ENCODE measurements at regions not wholly inside any gene's neighbourhood (a gene's known extent, or its start where the extent isn't known, plus 50 kb on each side); places are given as distances from the start of the nearest gene placed in this dataset.
A peak's percentile ranks its signal among the peaks of the same experiment; 100 is the strongest.

DNA sequence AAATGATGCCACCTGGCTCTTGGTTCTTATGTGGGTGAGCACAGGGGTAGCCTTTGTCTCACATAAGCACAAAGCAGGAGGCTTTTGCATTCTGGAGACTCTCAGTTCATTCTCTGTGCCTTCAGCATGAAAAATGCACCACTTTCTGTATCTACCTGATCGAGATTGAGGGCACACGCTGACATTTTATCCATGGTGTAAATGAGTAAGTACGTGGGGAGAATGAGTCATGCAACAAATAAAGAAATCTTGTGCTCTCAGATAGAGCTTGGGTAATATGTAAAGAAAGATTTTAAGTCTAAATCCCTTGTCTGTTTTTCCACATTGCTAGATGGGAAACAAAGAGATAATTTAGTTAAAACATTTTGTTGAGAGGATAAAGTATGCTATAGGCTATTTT lies 607.2 kb upstream of the WWC1 start:
- no peak overlapping the region for H3K4me3 ChIP-seq (ENCODE audit: low read depth, low read length)
- no peaks in the 10 kb centered on the region for H3K36me3 ChIP-seq (ENCODE audit: control insufficient read depth, insufficient read depth, low read length)
- TF ChIP-seq, protein P1, sequence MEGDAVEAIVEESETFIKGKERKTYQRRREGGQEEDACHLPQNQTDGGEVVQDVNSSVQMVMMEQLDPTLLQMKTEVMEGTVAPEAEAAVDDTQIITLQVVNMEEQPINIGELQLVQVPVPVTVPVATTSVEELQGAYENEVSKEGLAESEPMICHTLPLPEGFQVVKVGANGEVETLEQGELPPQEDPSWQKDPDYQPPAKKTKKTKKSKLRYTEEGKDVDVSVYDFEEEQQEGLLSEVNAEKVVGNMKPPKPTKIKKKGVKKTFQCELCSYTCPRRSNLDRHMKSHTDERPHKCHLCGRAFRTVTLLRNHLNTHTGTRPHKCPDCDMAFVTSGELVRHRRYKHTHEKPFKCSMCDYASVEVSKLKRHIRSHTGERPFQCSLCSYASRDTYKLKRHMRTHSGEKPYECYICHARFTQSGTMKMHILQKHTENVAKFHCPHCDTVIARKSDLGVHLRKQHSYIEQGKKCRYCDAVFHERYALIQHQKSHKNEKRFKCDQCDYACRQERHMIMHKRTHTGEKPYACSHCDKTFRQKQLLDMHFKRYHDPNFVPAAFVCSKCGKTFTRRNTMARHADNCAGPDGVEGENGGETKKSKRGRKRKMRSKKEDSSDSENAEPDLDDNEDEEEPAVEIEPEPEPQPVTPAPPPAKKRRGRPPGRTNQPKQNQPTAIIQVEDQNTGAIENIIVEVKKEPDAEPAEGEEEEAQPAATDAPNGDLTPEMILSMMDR (IDR thresholded peaks at IDR 0.05; ENCODE audit: insufficient read depth, low read length, severe bottlenecking), result no peak
- DNase-seq (ENCODE audit: low read depth) (peak; percentile 80), FAIRE-seq (no peak)
- no peaks in the 10 kb centered on the region for H3K27me3 ChIP-seq (ENCODE audit: control insufficient read depth, insufficient read depth, low read length)

DNA sequence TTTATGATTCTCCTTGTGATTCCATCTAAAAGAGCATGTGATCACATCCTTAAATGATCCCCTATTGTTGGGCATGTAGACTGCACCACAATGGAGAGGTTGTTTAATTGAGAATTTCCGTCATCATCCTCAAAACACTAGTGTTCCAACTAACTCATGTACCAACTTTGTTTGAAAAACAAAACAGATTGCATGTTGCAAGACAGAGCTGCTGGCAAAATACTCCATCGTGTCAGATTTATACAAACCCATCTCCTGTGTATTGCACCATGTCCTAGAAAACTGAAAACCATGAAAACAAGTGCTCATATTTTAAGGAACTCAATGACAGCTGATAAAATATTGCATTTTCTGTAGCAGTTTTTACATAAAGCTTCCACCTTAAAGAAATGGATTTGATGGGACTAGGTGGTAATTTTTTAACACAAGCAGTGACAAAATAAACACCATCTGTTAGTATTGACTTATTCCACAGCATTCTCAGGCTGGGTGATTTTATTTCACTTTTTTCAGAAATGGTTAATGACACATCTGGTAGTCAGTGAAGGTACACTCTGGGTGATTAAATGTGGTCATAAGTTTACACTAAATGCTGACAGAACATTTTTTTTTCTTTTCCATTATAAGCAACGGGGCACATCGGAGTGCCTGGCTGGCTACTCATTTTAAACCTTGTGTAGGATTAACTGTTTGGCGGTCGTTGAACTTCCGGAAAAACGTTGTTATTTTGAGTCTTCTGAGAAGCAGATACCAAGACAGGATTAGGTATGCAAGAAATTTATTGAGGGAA lies 602.9 kb upstream of the WWC1 start:
- TF ChIP-seq, protein P1 (IDR thresholded peaks at IDR 0.05; ENCODE audit: insufficient read depth, low read length, severe bottlenecking), result no peak
- H3K4me3 ChIP-seq (ENCODE audit: low read depth, low read length), result no peak overlapping the region
- no peaks in the 10 kb centered on the region for H3K27me3 ChIP-seq (ENCODE audit: control insufficient read depth, insufficient read depth, low read length)
- DNase-seq (ENCODE audit: low read depth) (peak; percentile 80), FAIRE-seq (no peak)
- H3K36me3 ChIP-seq (ENCODE audit: control insufficient read depth, insufficient read depth, low read length), result no peaks in the 10 kb centered on the region

DNA sequence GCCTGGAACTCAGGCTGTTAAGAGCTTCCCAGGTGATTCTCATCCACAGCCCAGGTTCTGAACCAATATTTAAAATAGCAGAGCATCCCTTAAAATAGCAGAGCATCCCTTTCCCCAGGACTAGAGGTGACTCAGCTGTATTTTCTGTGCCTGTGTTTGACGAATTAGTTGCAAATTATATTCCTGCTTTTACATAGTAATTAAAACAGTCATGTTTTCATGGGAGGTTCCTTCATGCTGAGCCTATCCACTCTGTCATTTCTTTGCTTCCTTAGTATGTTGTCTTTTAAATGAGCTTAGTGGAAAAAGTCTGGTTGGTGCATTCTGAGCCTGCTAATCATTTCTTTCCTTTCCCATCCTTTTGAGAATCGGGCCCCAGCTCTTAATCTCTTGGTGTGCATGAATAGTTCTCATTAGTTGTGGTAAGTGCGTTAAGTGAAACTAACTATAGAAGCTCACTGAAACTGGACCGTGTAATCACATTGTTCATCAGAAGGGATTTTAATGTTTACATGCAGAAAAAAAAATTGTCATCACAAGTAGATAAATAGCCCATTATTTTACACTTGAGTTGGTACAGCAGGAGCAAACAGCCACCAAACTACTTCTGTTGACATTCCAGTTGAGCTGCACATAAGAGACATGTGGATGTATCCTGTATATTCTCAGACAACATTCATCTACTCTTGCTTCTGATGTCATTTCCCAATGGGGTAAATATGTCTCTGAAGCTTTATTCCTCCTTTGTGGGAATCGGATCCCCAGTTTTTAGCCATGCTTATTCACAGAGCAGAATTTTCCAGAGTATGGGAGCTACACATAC lies 596.9 kb upstream of the WWC1 start:
- no peaks in the 10 kb centered on the region for H3K36me3 ChIP-seq (ENCODE audit: control insufficient read depth, insufficient read depth, low read length)
- no peak for DNase-seq (ENCODE audit: low read depth)
- H3K27me3 ChIP-seq (ENCODE audit: control insufficient read depth, insufficient read depth, low read length), result no peaks in the 10 kb centered on the region
- no peak for FAIRE-seq
- TF ChIP-seq, protein P1 (IDR thresholded peaks at IDR 0.05; ENCODE audit: insufficient read depth, low read length, severe bottlenecking), result no peak
- H3K4me3 ChIP-seq (ENCODE audit: low read depth, low read length), result no peak overlapping the region

DNA sequence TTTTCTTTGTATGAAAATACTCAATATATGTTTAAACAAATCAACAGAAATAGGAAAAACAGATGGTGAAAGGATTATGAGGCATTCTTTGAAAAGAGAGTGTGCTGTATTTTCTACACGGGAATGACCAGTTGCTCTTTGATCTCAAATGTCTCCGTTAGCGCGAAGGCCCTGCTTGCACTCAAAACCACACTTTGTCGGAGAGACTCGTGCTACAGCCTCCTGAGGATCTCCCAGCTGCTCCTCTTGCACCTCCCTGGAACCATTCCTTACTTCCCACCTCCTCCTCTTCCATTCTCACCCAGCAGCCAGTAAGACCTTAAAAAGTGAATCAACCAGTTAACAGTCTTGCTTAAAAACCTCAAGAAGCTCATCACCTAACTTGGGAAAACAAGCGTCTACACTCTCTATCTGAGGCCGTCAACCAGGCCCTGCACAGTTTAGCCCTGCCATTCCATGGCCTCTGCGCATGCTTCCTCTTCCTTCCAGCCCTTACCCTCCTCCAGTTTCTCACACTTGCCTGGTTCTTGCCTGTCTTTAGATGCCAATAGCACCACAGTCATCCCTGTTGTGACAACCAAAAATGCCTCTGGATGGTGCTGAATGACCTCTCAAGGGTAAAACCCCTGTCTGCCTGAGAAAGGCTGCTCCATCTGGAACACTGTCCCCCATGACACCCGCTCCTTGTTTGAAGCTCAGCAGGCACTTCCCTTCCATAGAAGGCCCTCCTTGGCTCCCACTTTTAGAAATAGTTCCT lies 594.7 kb upstream of the WWC1 start:
- FAIRE-seq, result no peak
- no peak for DNase-seq (ENCODE audit: low read depth)

DNA sequence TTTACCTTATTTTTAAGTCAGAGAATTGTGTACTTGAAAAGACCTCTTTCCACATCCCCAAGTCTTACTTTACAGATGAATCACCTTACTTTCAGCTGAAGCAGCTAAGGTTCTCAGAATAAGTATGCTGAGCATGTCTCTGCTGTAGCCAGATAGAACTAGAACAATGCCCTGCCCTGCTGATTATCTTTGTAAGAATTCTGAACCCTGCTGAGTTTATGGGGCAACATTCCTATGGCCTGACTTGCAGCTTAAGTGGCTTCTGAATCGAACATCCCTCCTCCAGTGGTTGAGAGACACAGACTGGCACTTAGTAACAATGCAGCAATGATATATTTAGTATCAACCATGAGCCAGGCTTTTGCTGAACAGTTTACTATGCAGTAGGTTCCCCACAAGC lies 592.0 kb upstream of the WWC1 start:
- Histone ChIP-seq H3K36me3 (ENCODE audit: control insufficient read depth, insufficient read depth, low read length) (no peaks in the 10 kb centered on the region), H3K27me3 (ENCODE audit: control insufficient read depth, insufficient read depth, low read length) (no peaks in the 10 kb centered on the region), H3K4me3 (ENCODE audit: low read depth, low read length) (no peak overlapping the region)
- DNase-seq (ENCODE audit: low read depth) (peak; percentile 100), FAIRE-seq (peak; percentile 92)
- TF ChIP-seq, protein P1 (IDR thresholded peaks at IDR 0.05; ENCODE audit: insufficient read depth, low read length, severe bottlenecking), result no peak

More for the DNA sequence above, 594.7 kb upstream of the WWC1 start:
- H3K36me3 ChIP-seq (ENCODE audit: control insufficient read depth, insufficient read depth, low read length), result no peaks in the 10 kb centered on the region
- TF ChIP-seq, protein P1 (IDR thresholded peaks at IDR 0.05; ENCODE audit: insufficient read depth, low read length, severe bottlenecking), result no peak
- H3K27me3 ChIP-seq (ENCODE audit: control insufficient read depth, insufficient read depth, low read length), result no peaks in the 10 kb centered on the region
- H3K4me3 ChIP-seq (ENCODE audit: low read depth, low read length), result no peak overlapping the region

Measured in bronchial epithelial cell (primary cell).